Mammary epithelial cell (primary cell): ENCODE measurements at regions not wholly inside any gene's neighbourhood (a gene's known extent, or its start where the extent isn't known, plus 50 kb on each side); places are given as distances from the start of the nearest gene placed in this dataset.

Source experiments
- CTCF ChIP-seq, 2 donors: IDR thresholded peaks in 1 of 2; conservative IDR thresholded peaks in 1 of 2; 2 replicates each; pipeline ENCODE4 v1.5.1; 2011 to 2012; ENCODE audit warnings: inconsistent platforms in 2 of 2, low read length in 2 of 2, mild to moderate bottlenecking in 2 of 2, control low read depth in 1 of 2, low read depth in 1 of 2; ENCODE audit not compliant: insufficient read depth in 1 of 2; ENCODE audit errors: extremely low read depth in 1 of 2
- EZH2 ChIP-seq: IDR thresholded peaks from 2 replicates; pipeline ENCODE4 v1.6.1; 2012; ENCODE audit warnings: low read length, inconsistent platforms, borderline replicate concordance

- no peak for TF ChIP-seq CTCF (conservative IDR thresholded peaks at IDR 0.05 in 1 of 2, IDR thresholded peaks at IDR 0.05 in 1 of 2; ENCODE audit: extremely low read depth in 1 of 2, insufficient read depth in 1 of 2, low read depth in 1 of 2, low read length in 2 of 2)
- no peak for TF ChIP-seq EZH2
These were observed 51.7 kb upstream of the RTL6 start for GRCh38 chr22:44549701-44550100.
